HL-60 (cell line): ENCODE measurements at regions not wholly inside any gene's neighbourhood (a gene's known extent, or its start where the extent isn't known, plus 50 kb on each side); places are given as distances from the start of the nearest gene placed in this dataset.

Source experiments
- DNase-seq, 2 experiments: peaks; one replicate each; pipeline ENCODE4 v3.0.0-alpha.2; 2010 to 2020; ENCODE audit warnings: low read depth in 1 of 2, low spot score in 1 of 2
- H3K27ac ChIP-seq: fragments of 250-450 bp; sonication (Bioruptor Pico); replicated peaks from 2 replicates; pipeline ENCODE4 v1.5.1; 2020; ENCODE audit warnings: mild to moderate bottlenecking, moderate library complexity
- H3K27me3 ChIP-seq: fragments of 250-450 bp; sonication (Bioruptor Pico); 2 replicates; pipeline ENCODE4 v1.5.1; 2021; ENCODE audit warnings: mild to moderate bottlenecking, moderate library complexity; ENCODE audit not compliant: insufficient read depth, poor library complexity, severe bottlenecking
- H3K4me3 ChIP-seq: replicated peaks from 2 replicates; pipeline ENCODE4 v1.5.1; 2011; ENCODE audit warnings: mild to moderate bottlenecking, control low read depth, low read length; ENCODE audit not compliant: insufficient read depth
- CTCF ChIP-seq: IDR thresholded peaks from one replicate; pipeline ENCODE4 v1.5.1; 2011; ENCODE audit warnings: low read length, control low read depth, inconsistent platforms; ENCODE audit not compliant: insufficient read depth
- GABPA ChIP-seq: IDR thresholded peaks from 2 replicates; pipeline ENCODE4 v1.6.1; 2012; ENCODE audit warnings: low read depth
- POLR2AphosphoS5 ChIP-seq: IDR thresholded peaks from 2 replicates; pipeline ENCODE4 v1.6.1; 2012; ENCODE audit warnings: low read depth
- REST ChIP-seq: IDR thresholded peaks from 2 replicates; pipeline ENCODE4 v1.6.1; 2012; ENCODE audit warnings: low read depth; ENCODE audit not compliant: insufficient replicate concordance
- SPI1 ChIP-seq: IDR thresholded peaks from 2 replicates; pipeline ENCODE4 v1.6.1; 2012; ENCODE audit warnings: low read depth, mild to moderate bottlenecking, borderline replicate concordance

GRCh38 chr14:51780741-51781140 is 79.7 kb upstream of the GNG2 start:
- no peak overlapping the region for H3K4me3 ChIP-seq
- peaks cover 2% of the 10 kb centered on the region for H3K27me3 ChIP-seq
- no peak overlapping the region for H3K27ac ChIP-seq
- no peak for TF ChIP-seq CTCF
- TF ChIP-seq REST, result peak; percentile 82
- TF ChIP-seq SPI1, result no peak
- no peak for TF ChIP-seq GABPA
- DNase-seq, result no peak

- TF ChIP-seq GABPA (no peak), SPI1 (no peak), CTCF (no peak), POLR2AphosphoS5 (no peak), REST (no peak)
- DNase-seq, result no peak
- H3K4me3 ChIP-seq, result no peak overlapping the region
- H3K27me3 ChIP-seq, result peaks cover 2% of the 10 kb centered on the region
- H3K27ac ChIP-seq, result no peak overlapping the region
These were observed 79.0 kb upstream of the GNG2 start for GRCh38 chr14:51781381-51781780.

- no peak for DNase-seq
- H3K27ac ChIP-seq, result no peak overlapping the region
- peaks cover 2% of the 10 kb centered on the region for H3K27me3 ChIP-seq
- TF ChIP-seq SPI1 (no peak), POLR2AphosphoS5 (no peak), CTCF (no peak), REST (no peak), GABPA (no peak)
- no peak overlapping the region for H3K4me3 ChIP-seq
These were observed 78.0 kb upstream of the GNG2 start for GRCh38 chr14:51782435-51782834.
